CD4-positive, CD25-positive, alpha-beta regulatory T cell (primary cell): ENCODE measurements at regions not wholly inside any gene's neighbourhood (a gene's known extent, or its start where the extent isn't known, plus 50 kb on each side); places are given as distances from the start of the nearest gene placed in this dataset.

Experiments used
- ATAC-seq, 2 donors: fragments of 150-1000 bp; cut with Tn5 transposase; one replicate each; pipeline ENCODE4 v1.10.0; 2021; ENCODE audit warnings: low read depth in 2 of 2, moderate number of reproducible peaks in 2 of 2, moderate library complexity in 1 of 2
- DNase-seq, 3 donors: peaks; one replicate each; pipeline versions ENCODE4 v3.0.0 to v3.0.0-alpha.2; 2012 to 2022; ENCODE audit warnings: mixed read lengths in 1 of 3
- H3K27ac ChIP-seq: one replicate; pipeline ENCODE4 v1.7.0; 2013; ENCODE audit warnings: mild to moderate bottlenecking, low read length; ENCODE audit not compliant: insufficient read depth, poor library complexity, severe bottlenecking
- H3K27me3 ChIP-seq: one replicate; pipeline ENCODE4 v1.7.0; 2013; ENCODE audit warnings: low read length; ENCODE audit not compliant: control insufficient read depth, insufficient read depth
- H3K36me3 ChIP-seq: one replicate; pipeline ENCODE4 v1.7.0; 2013; ENCODE audit warnings: mild to moderate bottlenecking, low read length, moderate library complexity; ENCODE audit not compliant: control insufficient read depth, insufficient read depth
- H3K4me1 ChIP-seq: 2 replicates; pipeline ENCODE4 v1.7.0; 2013; ENCODE audit warnings: mild to moderate bottlenecking, low read length; ENCODE audit not compliant: insufficient read depth, control insufficient read depth, poor library complexity, severe bottlenecking
- H3K4me3 ChIP-seq: one replicate; pipeline ENCODE4 v1.7.0; 2013; ENCODE audit warnings: low read depth, mild to moderate bottlenecking, low read length, moderate library complexity
- H3K9me3 ChIP-seq, 2 experiments: 1 replicate in 1 of 2; 2 replicates in 1 of 2; pipeline ENCODE4 v1.7.0; 2013; ENCODE audit warnings: low read length in 2 of 2, mild to moderate bottlenecking in 1 of 2, moderate library complexity in 1 of 2; ENCODE audit not compliant: control insufficient read depth in 2 of 2
- H3K27ac Mint-ChIP-seq, 3 donors: one replicate each; pipeline ENCODE4 v1.8.0; 2020 to 2022; ENCODE audit warnings: mild to moderate bottlenecking in 3 of 3, mixed read lengths in 3 of 3, moderate library complexity in 2 of 3
- H3K27me3 Mint-ChIP-seq: one replicate; pipeline ENCODE4 v1.8.0; 2022; ENCODE audit warnings: mild to moderate bottlenecking, mixed read lengths
- H3K36me3 Mint-ChIP-seq: one replicate; pipeline ENCODE4 v1.8.0; 2020; ENCODE audit warnings: mixed read lengths
- H3K4me1 Mint-ChIP-seq, 4 donors: one replicate each; pipeline ENCODE4 v1.8.0; 2020 to 2022; ENCODE audit warnings: mixed read lengths in 4 of 4, mild to moderate bottlenecking in 1 of 4
- H3K4me3 Mint-ChIP-seq, 4 donors: one replicate each; pipeline ENCODE4 v1.8.0; 2020 to 2022; ENCODE audit warnings: mild to moderate bottlenecking in 4 of 4, mixed read lengths in 4 of 4, moderate library complexity in 3 of 4
- H3K9me3 Mint-ChIP-seq, 7 donors: one replicate each; pipeline ENCODE4 v1.8.0; 2020 to 2022; ENCODE audit warnings: mixed read lengths in 7 of 7, mild to moderate bottlenecking in 3 of 7, moderate library complexity in 2 of 7

DNA sequence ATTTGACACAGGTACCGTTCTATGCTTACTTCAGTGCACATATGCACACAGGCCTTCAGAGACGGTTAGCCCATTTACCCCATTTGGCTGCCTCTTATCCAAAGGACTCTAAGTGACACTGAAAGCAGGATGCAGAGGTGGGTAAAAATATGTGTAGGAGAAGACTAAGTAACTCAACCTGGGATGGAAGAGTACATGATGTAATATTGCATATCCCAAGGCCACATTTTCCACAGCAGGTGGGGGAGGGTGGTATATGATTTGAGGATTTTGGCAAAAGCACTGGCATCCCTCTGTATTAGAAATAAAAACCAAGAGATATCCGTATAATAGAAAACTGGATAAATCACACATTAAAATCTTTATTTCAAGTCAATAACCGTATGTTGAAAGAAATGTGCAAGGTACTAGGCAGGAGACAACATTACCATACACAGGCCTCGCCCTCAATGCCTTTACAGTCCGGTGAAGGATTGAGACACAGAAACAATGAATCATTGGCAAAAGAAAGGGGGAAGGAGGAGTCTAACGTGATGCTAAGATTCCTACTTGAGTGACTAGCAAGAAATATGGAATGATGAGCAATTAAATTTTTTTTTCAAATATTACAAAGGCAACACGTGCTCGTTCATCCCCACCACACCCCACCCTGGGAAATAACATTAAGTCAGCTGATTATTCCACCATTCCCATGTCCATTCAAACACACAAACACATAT lies 161.0 kb upstream of the RASGEF1B start:
- no peak overlapping the region for H3K4me3 ChIP-seq
- H3K36me3 ChIP-seq: no peaks in the 10 kb centered on the region
- H3K9me3 Mint-ChIP-seq: no peaks in the 10 kb centered on the region
- peaks cover 4% of the 10 kb centered on the region for H3K27me3 Mint-ChIP-seq
- no peak overlapping the region for H3K4me3 Mint-ChIP-seq
- no peaks in the 10 kb centered on the region for H3K27me3 ChIP-seq
- no peaks in the 10 kb centered on the region for H3K36me3 Mint-ChIP-seq
- ATAC-seq (no peak), DNase-seq (no peak)
- H3K27ac Mint-ChIP-seq: no peak overlapping the region
- H3K4me1 Mint-ChIP-seq: no peaks in the 10 kb centered on the region
- no peaks in the 10 kb centered on the region for H3K9me3 ChIP-seq
- H3K4me1 ChIP-seq: no peaks in the 10 kb centered on the region
- H3K27ac ChIP-seq: no peak overlapping the region

DNA sequence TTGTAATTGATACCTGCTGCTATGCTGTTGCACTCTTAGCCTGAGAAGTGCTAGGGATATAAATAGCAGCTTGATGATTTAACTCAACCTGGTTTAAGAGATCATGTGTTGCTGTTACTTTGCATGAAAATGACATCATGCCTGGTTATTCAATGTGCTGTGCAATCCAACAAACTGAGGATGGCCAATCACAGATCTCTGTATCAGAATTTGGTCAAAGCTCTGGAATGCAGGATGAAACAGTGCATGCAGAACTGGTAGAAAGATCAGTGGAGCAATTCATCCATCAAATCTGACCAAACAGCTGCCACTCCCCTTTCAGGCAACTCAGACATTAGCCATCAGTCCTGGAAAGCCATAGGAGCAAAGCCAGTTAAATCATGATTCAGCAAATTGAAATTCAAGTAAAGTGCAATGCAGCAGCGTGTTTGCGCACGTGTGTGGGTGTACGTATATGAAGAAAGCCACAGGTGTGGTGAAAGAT lies 160.3 kb upstream of the RASGEF1B start:
- DNase-seq: no peak
- ATAC-seq: no peak
- H3K36me3 Mint-ChIP-seq: no peaks in the 10 kb centered on the region
- H3K36me3 ChIP-seq: no peaks in the 10 kb centered on the region
- H3K4me3 Mint-ChIP-seq: no peak overlapping the region
- no peaks in the 10 kb centered on the region for H3K4me1 ChIP-seq
- no peaks in the 10 kb centered on the region for H3K4me1 Mint-ChIP-seq
- H3K9me3 Mint-ChIP-seq: no peaks in the 10 kb centered on the region
- H3K27me3 Mint-ChIP-seq: peaks cover 4% of the 10 kb centered on the region
- no peaks in the 10 kb centered on the region for H3K27me3 ChIP-seq
- H3K9me3 ChIP-seq: no peaks in the 10 kb centered on the region
- no peak overlapping the region for H3K4me3 ChIP-seq
- no peak overlapping the region for H3K27ac ChIP-seq
- no peak overlapping the region for H3K27ac Mint-ChIP-seq

GRCh38 chr4:81629366-81629765 lies 157.7 kb upstream of the RASGEF1B start:
- ATAC-seq: no peak
- Mint-ChIP-seq H3K27ac (no peak overlapping the region), H3K9me3 (no peaks in the 10 kb centered on the region), H3K4me1 (no peaks in the 10 kb centered on the region), H3K36me3 (no peaks in the 10 kb centered on the region), H3K4me3 (no peak overlapping the region), H3K27me3 (peaks cover 4% of the 10 kb centered on the region)
- no peaks in the 10 kb centered on the region for H3K27me3 ChIP-seq
- H3K9me3 ChIP-seq: no peaks in the 10 kb centered on the region
- no peaks in the 10 kb centered on the region for H3K4me1 ChIP-seq
- no peaks in the 10 kb centered on the region for H3K36me3 ChIP-seq
- DNase-seq: no peak
- H3K4me3 ChIP-seq: no peak overlapping the region
- no peak overlapping the region for H3K27ac ChIP-seq

DNA sequence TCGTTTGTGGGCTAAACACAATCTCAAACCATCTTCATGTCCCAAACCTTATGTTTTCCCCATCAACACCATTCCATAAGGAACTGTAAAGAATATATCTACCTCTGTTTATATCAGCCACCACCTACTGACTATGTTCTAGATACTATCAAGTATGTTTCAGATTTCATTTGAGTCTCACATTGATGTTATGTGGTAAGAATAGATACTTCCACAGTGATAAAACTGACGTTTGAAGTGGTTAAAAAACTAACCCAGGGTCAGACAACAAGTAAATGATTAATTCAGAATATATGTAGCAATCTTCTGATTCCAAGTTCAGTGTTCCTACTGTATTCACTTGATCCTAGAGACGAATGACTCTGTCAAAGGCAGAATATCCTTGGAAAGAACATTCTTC lies 156.8 kb upstream of the RASGEF1B start:
- DNase-seq (no peak), ATAC-seq (no peak)
- Histone ChIP-seq H3K9me3 (no peaks in the 10 kb centered on the region), H3K27ac (no peak overlapping the region), H3K36me3 (no peaks in the 10 kb centered on the region), H3K27me3 (no peaks in the 10 kb centered on the region), H3K4me1 (no peaks in the 10 kb centered on the region), H3K4me3 (no peak overlapping the region)
- Mint-ChIP-seq H3K4me3 (no peak overlapping the region), H3K9me3 (no peaks in the 10 kb centered on the region), H3K27ac (no peak overlapping the region), H3K36me3 (no peaks in the 10 kb centered on the region), H3K4me1 (peaks cover 0 to 2% (median 0%) of the 10 kb centered on the region in 4 donors), H3K27me3 (peaks cover 4% of the 10 kb centered on the region)

DNA sequence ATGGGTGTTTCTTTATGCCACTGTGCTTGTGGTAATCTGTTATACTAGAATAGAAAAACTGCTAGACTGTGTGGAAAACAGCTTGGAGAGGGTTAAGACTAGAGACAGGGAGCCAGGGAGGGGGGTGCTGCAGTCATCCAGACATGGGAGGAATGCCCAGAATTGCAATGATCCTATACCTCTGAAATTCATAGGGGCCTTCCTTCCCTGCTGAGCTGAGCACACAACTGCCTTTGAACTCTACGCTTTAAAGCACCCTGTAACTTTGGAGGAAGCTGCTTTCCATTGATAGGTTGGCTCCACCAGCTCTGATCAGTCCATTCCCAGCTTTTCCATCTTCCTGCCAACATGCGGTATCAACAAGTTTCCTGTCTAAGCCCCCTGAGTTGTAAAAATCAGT lies 155.9 kb upstream of the RASGEF1B start:
- DNase-seq (no peak), ATAC-seq (no peak)
- no peaks in the 10 kb centered on the region for H3K9me3 ChIP-seq
- H3K4me1 ChIP-seq: no peaks in the 10 kb centered on the region
- H3K36me3 ChIP-seq: no peaks in the 10 kb centered on the region
- no peaks in the 10 kb centered on the region for H3K27me3 ChIP-seq
- Mint-ChIP-seq H3K4me1 (peaks cover 0 to 2% (median 0%) of the 10 kb centered on the region in 4 donors), H3K27me3 (peaks cover 4% of the 10 kb centered on the region), H3K36me3 (no peaks in the 10 kb centered on the region), H3K27ac (no peak overlapping the region), H3K4me3 (no peak overlapping the region), H3K9me3 (no peaks in the 10 kb centered on the region)
- no peak overlapping the region for H3K27ac ChIP-seq
- no peak overlapping the region for H3K4me3 ChIP-seq

DNA sequence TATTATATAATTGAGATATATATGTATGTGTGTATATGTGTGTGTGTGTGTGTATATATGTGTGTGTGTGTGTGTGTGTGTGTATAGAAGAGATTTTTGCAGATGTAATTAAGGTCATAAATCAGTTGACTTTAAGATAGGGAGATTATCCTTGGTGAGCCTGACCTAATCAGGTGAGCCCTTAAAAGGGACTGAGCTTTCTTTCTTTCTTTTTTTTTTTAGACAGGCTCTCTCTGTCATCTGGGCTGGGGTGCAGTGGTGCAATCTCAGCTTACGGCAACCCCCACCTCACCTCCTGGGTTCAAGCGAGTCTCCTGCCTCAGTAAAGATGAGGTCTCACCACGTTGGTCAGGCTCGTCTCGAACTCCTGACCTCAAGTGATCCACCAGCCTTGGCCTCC lies 155.1 kb upstream of the RASGEF1B start:
- H3K4me1 Mint-ChIP-seq: peaks cover 0 to 2% (median 0%) of the 10 kb centered on the region in 4 donors
- Histone ChIP-seq H3K4me3 (no peak overlapping the region), H3K9me3 (no peaks in the 10 kb centered on the region), H3K36me3 (no peaks in the 10 kb centered on the region), H3K27me3 (no peaks in the 10 kb centered on the region), H3K4me1 (no peaks in the 10 kb centered on the region), H3K27ac (no peak overlapping the region)
- ATAC-seq: no peak
- DNase-seq: no peak
- H3K4me3 Mint-ChIP-seq: no peak overlapping the region
- H3K36me3 Mint-ChIP-seq: no peaks in the 10 kb centered on the region
- no peak overlapping the region for H3K27ac Mint-ChIP-seq
- peaks cover 4% of the 10 kb centered on the region for H3K27me3 Mint-ChIP-seq
- no peaks in the 10 kb centered on the region for H3K9me3 Mint-ChIP-seq

GRCh38 chr4:81625422-81626417 lies 154.0 kb upstream of the RASGEF1B start:
- H3K9me3 ChIP-seq: no peaks in the 10 kb centered on the region
- peak overlapping the region in 1 of 4 donors; percentile 16 for H3K4me3 Mint-ChIP-seq
- H3K27me3 ChIP-seq: no peaks in the 10 kb centered on the region
- H3K27me3 Mint-ChIP-seq: peaks cover 10% of the 10 kb centered on the region
- no peaks in the 10 kb centered on the region for H3K9me3 Mint-ChIP-seq
- H3K36me3 ChIP-seq: no peaks in the 10 kb centered on the region
- H3K4me1 ChIP-seq: no peaks in the 10 kb centered on the region
- ATAC-seq (no peak), DNase-seq (no peak)
- H3K36me3 Mint-ChIP-seq: no peaks in the 10 kb centered on the region
- no peak overlapping the region for H3K27ac ChIP-seq
- H3K4me3 ChIP-seq: no peak overlapping the region
- H3K4me1 Mint-ChIP-seq: peaks cover 0 to 2% (median 0%) of the 10 kb centered on the region in 4 donors
- no peak overlapping the region for H3K27ac Mint-ChIP-seq
